ENCODE measurements at regions not wholly inside any gene's neighbourhood (a gene's known extent, or its start where the extent isn't known, plus 50 kb on each side); places are given as distances from the start of the nearest gene placed in this dataset.

DNA sequence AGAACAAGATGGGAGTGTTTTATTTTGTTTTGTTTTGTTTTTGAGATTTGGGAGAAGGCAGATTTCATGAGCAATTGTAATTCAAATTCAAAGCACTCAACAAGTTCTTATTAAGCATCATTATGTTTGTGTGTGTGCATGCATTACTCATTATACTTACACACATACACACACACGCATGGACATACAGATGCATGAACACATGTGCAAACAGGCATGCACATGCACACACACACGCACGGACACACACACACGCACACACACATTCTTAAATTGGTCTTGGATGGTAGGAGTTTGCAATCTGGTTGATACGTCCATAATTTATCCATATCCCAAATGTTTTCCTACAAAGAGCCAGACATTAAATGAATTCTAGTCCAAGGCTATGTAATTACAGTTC, 702.8 kb downstream of the INHBA start:
- TF ChIP-seq, protein P1, sequence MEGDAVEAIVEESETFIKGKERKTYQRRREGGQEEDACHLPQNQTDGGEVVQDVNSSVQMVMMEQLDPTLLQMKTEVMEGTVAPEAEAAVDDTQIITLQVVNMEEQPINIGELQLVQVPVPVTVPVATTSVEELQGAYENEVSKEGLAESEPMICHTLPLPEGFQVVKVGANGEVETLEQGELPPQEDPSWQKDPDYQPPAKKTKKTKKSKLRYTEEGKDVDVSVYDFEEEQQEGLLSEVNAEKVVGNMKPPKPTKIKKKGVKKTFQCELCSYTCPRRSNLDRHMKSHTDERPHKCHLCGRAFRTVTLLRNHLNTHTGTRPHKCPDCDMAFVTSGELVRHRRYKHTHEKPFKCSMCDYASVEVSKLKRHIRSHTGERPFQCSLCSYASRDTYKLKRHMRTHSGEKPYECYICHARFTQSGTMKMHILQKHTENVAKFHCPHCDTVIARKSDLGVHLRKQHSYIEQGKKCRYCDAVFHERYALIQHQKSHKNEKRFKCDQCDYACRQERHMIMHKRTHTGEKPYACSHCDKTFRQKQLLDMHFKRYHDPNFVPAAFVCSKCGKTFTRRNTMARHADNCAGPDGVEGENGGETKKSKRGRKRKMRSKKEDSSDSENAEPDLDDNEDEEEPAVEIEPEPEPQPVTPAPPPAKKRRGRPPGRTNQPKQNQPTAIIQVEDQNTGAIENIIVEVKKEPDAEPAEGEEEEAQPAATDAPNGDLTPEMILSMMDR (IDR thresholded peaks at IDR 0.05 in 8 of 11, conservative IDR thresholded peaks at IDR 0.05 in 3 of 11): no peak
- no peak for TF ChIP-seq POLR2AphosphoS5 (IDR thresholded peaks at IDR 0.05)
